ENCODE measurements at regions not wholly inside any gene's neighbourhood (a gene's known extent, or its start where the extent isn't known, plus 50 kb on each side); places are given as distances from the start of the nearest gene placed in this dataset.

DNA sequence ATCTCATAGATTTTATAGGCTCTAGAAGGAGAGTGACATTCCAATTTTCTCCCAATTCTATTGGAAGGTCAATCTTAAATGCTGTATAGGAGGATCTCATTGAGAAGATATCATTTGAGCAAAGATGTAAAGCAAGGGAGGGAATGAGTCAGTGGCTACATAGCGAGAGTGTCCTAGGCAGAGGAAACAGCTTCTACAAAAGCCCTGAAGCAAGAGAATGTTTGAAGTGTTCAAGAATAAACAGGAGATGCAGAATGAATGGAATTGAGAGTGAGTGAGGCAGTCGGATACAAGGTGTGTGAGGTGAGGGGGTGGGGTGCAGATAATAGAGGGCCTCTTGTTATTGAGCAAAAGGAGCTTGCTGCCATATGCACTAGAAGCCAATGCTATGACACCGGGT lies 545.9 kb downstream of the IGSF11 start:
- TF ChIP-seq CHD1 (IDR thresholded peaks at IDR 0.05; ENCODE audit: low read depth, low read length) (no peak), EZH2 (IDR thresholded peaks at IDR 0.05; ENCODE audit: low read depth, low read length, severe bottlenecking) (no peak), EP300 (IDR thresholded peaks at IDR 0.05; ENCODE audit: borderline replicate concordance in 1 of 2, low read depth in 2 of 2, low read length in 2 of 2) (no peak), POLR2A (IDR thresholded peaks at IDR 0.05; ENCODE audit: control extremely low read depth in 1 of 2, low read depth in 2 of 2, low read length in 2 of 2) (no peak), RFX5 (IDR thresholded peaks at IDR 0.05; ENCODE audit: borderline replicate concordance, low read depth, low read length) (no peak), YY1 (IDR thresholded peaks at IDR 0.05; ENCODE audit: low read depth, low read length) (no peak), JUND (IDR thresholded peaks at IDR 0.05; ENCODE audit: low read length) (no peak), PHF8 (conservative IDR thresholded peaks at IDR 0.05; ENCODE audit: low read depth, low read length) (no peak), CREB1 (IDR thresholded peaks at IDR 0.05) (no peak), POLR2AphosphoS5 (IDR thresholded peaks at IDR 0.05; ENCODE audit: low read depth, low read length) (no peak)
- TF ChIP-seq, protein P1, sequence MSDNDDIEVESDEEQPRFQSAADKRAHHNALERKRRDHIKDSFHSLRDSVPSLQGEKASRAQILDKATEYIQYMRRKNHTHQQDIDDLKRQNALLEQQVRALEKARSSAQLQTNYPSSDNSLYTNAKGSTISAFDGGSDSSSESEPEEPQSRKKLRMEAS (IDR thresholded peaks at IDR 0.05), result no peak
- TF ChIP-seq, protein P2, sequence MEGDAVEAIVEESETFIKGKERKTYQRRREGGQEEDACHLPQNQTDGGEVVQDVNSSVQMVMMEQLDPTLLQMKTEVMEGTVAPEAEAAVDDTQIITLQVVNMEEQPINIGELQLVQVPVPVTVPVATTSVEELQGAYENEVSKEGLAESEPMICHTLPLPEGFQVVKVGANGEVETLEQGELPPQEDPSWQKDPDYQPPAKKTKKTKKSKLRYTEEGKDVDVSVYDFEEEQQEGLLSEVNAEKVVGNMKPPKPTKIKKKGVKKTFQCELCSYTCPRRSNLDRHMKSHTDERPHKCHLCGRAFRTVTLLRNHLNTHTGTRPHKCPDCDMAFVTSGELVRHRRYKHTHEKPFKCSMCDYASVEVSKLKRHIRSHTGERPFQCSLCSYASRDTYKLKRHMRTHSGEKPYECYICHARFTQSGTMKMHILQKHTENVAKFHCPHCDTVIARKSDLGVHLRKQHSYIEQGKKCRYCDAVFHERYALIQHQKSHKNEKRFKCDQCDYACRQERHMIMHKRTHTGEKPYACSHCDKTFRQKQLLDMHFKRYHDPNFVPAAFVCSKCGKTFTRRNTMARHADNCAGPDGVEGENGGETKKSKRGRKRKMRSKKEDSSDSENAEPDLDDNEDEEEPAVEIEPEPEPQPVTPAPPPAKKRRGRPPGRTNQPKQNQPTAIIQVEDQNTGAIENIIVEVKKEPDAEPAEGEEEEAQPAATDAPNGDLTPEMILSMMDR (IDR thresholded peaks at IDR 0.05; ENCODE audit: control extremely low read depth in 1 of 3, insufficient read depth in 1 of 3, low read depth in 1 of 3, low read length in 3 of 3), result no peak
- TF ChIP-seq, protein P3, sequence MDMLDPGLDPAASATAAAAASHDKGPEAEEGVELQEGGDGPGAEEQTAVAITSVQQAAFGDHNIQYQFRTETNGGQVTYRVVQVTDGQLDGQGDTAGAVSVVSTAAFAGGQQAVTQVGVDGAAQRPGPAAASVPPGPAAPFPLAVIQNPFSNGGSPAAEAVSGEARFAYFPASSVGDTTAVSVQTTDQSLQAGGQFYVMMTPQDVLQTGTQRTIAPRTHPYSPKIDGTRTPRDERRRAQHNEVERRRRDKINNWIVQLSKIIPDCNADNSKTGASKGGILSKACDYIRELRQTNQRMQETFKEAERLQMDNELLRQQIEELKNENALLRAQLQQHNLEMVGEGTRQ (IDR thresholded peaks at IDR 0.05; ENCODE audit: low read length), result no peak
